ENCODE measurements at regions not wholly inside any gene's neighbourhood (a gene's known extent, or its start where the extent isn't known, plus 50 kb on each side); places are given as distances from the start of the nearest gene placed in this dataset.
"Not testable (repeated sequence)": the region's sequence is repeated elsewhere in the genome, so short reads cannot be mapped to it uniquely, and the experiment has no call there.

- no peak for DNase-seq
Observed at GRCh38 chr14:36465178-36465577, 54.9 kb downstream of the NKX2-1 start.

GRCh38 chr14:36462890-36463289 lies 57.1 kb downstream of the NKX2-1 start:
- no peak for DNase-seq

GRCh38 chr14:36455241-36455627 lies 64.8 kb downstream of the NKX2-1 start:
- DNase-seq = no peak

- DNase-seq = no peak
Observed at GRCh38 chr14:36454599-36455240, 65.3 kb downstream of the NKX2-1 start.

- DNase-seq = no peak
Observed at GRCh38 chr14:36452860-36453259, 67.2 kb downstream of the NKX2-1 start.

- no peak for DNase-seq
Observed at GRCh38 chr14:36451310-36452065, 68.5 kb downstream of the NKX2-1 start.

GRCh38 chr14:36450550-36450949 lies 69.5 kb downstream of the NKX2-1 start:
- no peak for DNase-seq

- DNase-seq = no peak
Observed at GRCh38 chr14:36449903-36450302, 70.1 kb downstream of the NKX2-1 start.

GRCh38 chr14:36443374-36443773 lies 76.7 kb downstream of the NKX2-1 start:
- DNase-seq = no peak

- no peak for DNase-seq
Observed at GRCh38 chr14:36442824-36443241, 77.2 kb downstream of the NKX2-1 start.

- no peak for DNase-seq
Observed at GRCh38 chr14:36441283-36441682, 78.7 kb downstream of the NKX2-1 start.

GRCh38 chr14:36439766-36440165 lies 80.3 kb downstream of the NKX2-1 start:
- no peak for DNase-seq

- DNase-seq = no peak
Observed at GRCh38 chr14:36438883-36439282, 81.1 kb downstream of the NKX2-1 start.

GRCh38 chr14:36430662-36431084 lies 89.4 kb downstream of the NKX2-1 start:
- DNase-seq = no peak

GRCh38 chr14:36430169-36430568 lies 89.9 kb downstream of the NKX2-1 start:
- no peak for DNase-seq

GRCh38 chr14:36429692-36430091 lies 90.3 kb downstream of the NKX2-1 start:
- no peak for DNase-seq

GRCh38 chr14:36428350-36428749 lies 91.7 kb downstream of the NKX2-1 start:
- no peak for DNase-seq

GRCh38 chr14:36426836-36427235 lies 93.2 kb downstream of the NKX2-1 start:
- no peak for DNase-seq

GRCh38 chr14:36426113-36426512 lies 93.9 kb downstream of the NKX2-1 start:
- no peak for DNase-seq

GRCh38 chr14:36424478-36425102 lies 95.4 kb downstream of the NKX2-1 start:
- no peak for DNase-seq

- no peak for DNase-seq
Observed at GRCh38 chr14:36423430-36423829, 96.6 kb downstream of the NKX2-1 start.

- DNase-seq = no peak
Observed at GRCh38 chr14:36420149-36420687, 99.8 kb upstream of the MBIP start.

GRCh38 chr14:36418937-36419336 lies 98.5 kb upstream of the MBIP start:
- DNase-seq = no peak

GRCh38 chr14:36411951-36412350 lies 91.5 kb upstream of the MBIP start:
- not testable (repeated sequence) for DNase-seq

Data from T1000 (cell line).